GM12878 (cell line): ENCODE measurements at regions not wholly inside any gene's neighbourhood (a gene's known extent, or its start where the extent isn't known, plus 50 kb on each side); places are given as distances from the start of the nearest gene placed in this dataset.

Experiments
- ATAC-seq: fragments of 200-7000 bp; cut with Tn5 transposase; 3 replicates; pipeline ENCODE4 v1.9.1; 2020; ENCODE audit warnings: mild to moderate bottlenecking, moderate library complexity
- BruUV-seq: library from RNA; stranded (reverse); fragments of 400-500 nt; replicated peaks from 2 replicates; lab custom pipeline; 2021; lab: Mats Ljungman, UMichigan
- CTCF ChIA-PET: fragments of 300-600 bp; sonication (Branson Sonifier 250); formaldehyde crosslinking; extraction: SDS; loops from one replicate; lab custom pipeline; 2021; ENCODE audit warnings: inconsistent platforms; lab: Yijun Ruan, JAX
- POLR2A ChIA-PET: fragments of 350-600 bp; formaldehyde crosslinking; extraction: SDS; loops from one replicate; lab custom pipeline; 2021; ENCODE audit warnings: inconsistent platforms; lab: Charles Lee
- RAD21 ChIA-PET: fragments of 300-600 bp; sonication (Branson Sonifier 250); formaldehyde crosslinking; loops from one replicate; lab custom pipeline; 2023; ENCODE audit warnings: antibody characterized with exemption; ENCODE audit not compliant: unreplicated experiment; lab: Charles Lee
- SMC1A ChIA-PET: fragments of 300-600 bp; sonication (Branson Sonifier 250); formaldehyde crosslinking; loops from one replicate; lab custom pipeline; 2023; ENCODE audit not compliant: unreplicated experiment, uncharacterized antibody; lab: Charles Lee
- DNase-seq: peaks from one replicate; pipeline ENCODE4 v3.0.0-alpha.2; 2011; ENCODE audit warnings: low read depth, low spot score
- FAIRE-seq: peaks from 3 replicates; lab custom pipeline; 2011; peaks lifted over from hg19 to GRCh38; lab: Jason Lieb, UNC
- H2AFZ ChIP-seq: 2 replicates; pipeline ENCODE4 v1.6.0; 2011; ENCODE audit warnings: low read depth, low read length, control low read depth; ENCODE audit not compliant: control insufficient read depth
- H3K27ac ChIP-seq: 2 replicates; pipeline ENCODE4 v1.5.1; 2011; ENCODE audit warnings: control low read depth; ENCODE audit not compliant: control insufficient read depth, insufficient read depth
- H3K27me3 ChIP-seq, 2 experiments: replicated peaks in 1 of 2; 2 replicates each; pipeline versions ENCODE4 v1.6.0 to v1.6.1; 2011; ENCODE audit warnings: low read length in 1 of 2; ENCODE audit not compliant: control insufficient read depth in 2 of 2, insufficient read depth in 2 of 2
- H3K36me3 ChIP-seq, 2 experiments: 2 replicates each; pipeline ENCODE4 v1.5.1; 2011; ENCODE audit warnings: low read length in 1 of 2; ENCODE audit not compliant: control insufficient read depth in 2 of 2, insufficient read depth in 2 of 2
- H3K4me1 ChIP-seq: 2 replicates; pipeline ENCODE4 v1.6.1; 2011; ENCODE audit warnings: mild to moderate bottlenecking, low read length, moderate library complexity, mixed read lengths; ENCODE audit not compliant: control insufficient read depth, insufficient read depth
- H3K4me2 ChIP-seq: 2 replicates; pipeline ENCODE4 v1.6.0; 2011; ENCODE audit warnings: control low read depth; ENCODE audit not compliant: control insufficient read depth, insufficient read depth
- H3K4me3 ChIP-seq: fragments of 200-600 bp; sonication (generic); 2 replicates; pipeline ENCODE4 v1.5.1; 2016
- H3K79me2 ChIP-seq: 2 replicates; pipeline ENCODE4 v1.6.0; 2011; ENCODE audit warnings: low read length; ENCODE audit not compliant: control insufficient read depth, insufficient read depth
- H3K9ac ChIP-seq: 2 replicates; pipeline ENCODE4 v1.8.0; 2011; ENCODE audit warnings: low read length, control low read depth, mixed read lengths; ENCODE audit not compliant: control insufficient read depth, insufficient read depth
- H3K9me3 ChIP-seq: replicated peaks from 3 replicates; pipeline ENCODE4 v1.5.1; 2011; ENCODE audit warnings: mild to moderate bottlenecking, low read length; ENCODE audit not compliant: control insufficient read depth, insufficient read depth
- H4K20me1 ChIP-seq: 2 replicates; pipeline ENCODE4 v1.6.0; 2011; ENCODE audit not compliant: control insufficient read depth, insufficient read depth
- ATF7 ChIP-seq: fragments of 450-650 bp; IDR thresholded peaks from 2 replicates; pipeline ENCODE4 v1.6.1; 2016; ENCODE audit warnings: low read depth, mild to moderate bottlenecking
- BCLAF1 ChIP-seq: fragments of 450-650 bp; IDR thresholded peaks from 2 replicates; pipeline ENCODE4 v1.6.1; 2017; ENCODE audit warnings: antibody characterized with exemption, mild to moderate bottlenecking, moderate library complexity
- IKZF2 ChIP-seq, 2 experiments: fragments of 450-650 bp; IDR thresholded peaks; 2 replicates each; pipeline ENCODE4 v1.6.1; 2017; ENCODE audit warnings: mild to moderate bottlenecking in 2 of 2, moderate library complexity in 2 of 2
- NKRF ChIP-seq: fragments of 450-650 bp; conservative IDR thresholded peaks from 2 replicates; pipeline ENCODE4 v1.6.1; 2017; ENCODE audit warnings: mild to moderate bottlenecking, moderate library complexity
- RFX5 ChIP-seq: IDR thresholded peaks from 2 replicates; pipeline ENCODE4 v1.6.1; 2011; ENCODE audit warnings: low read depth, low read length, improper control_type of control experiment
- SREBF1 ChIP-seq: IDR thresholded peaks from 2 replicates; pipeline ENCODE4 v1.6.1; 2012; ENCODE audit warnings: mild to moderate bottlenecking, low read length
- USF2 ChIP-seq: IDR thresholded peaks from 2 replicates; pipeline ENCODE4 v1.6.1; 2011; ENCODE audit warnings: low read depth, low read length, improper control_type of control experiment, borderline replicate concordance
- YBX1 ChIP-seq: fragments of 450-650 bp; IDR thresholded peaks from 2 replicates; pipeline ENCODE4 v1.6.1; 2016; ENCODE audit warnings: antibody characterized with exemption
- ZBTB11 ChIP-seq: fragments of 450-650 bp; formaldehyde crosslinking; IDR thresholded peaks from 2 replicates; pipeline ENCODE4 v1.5.0; 2022; ENCODE audit warnings: mild to moderate bottlenecking, missing genetic modification characterization
- ZNF274 ChIP-seq: IDR thresholded peaks from one replicate; pipeline ENCODE4 v1.8.0; 2011; ENCODE audit not compliant: insufficient read length, insufficient read depth
- WGBS: methylation state at CpG from one replicate; pipeline ENCODE4 v1.1.6; 2016; ENCODE audit warnings: low lambda C conversion rate; ENCODE audit not compliant: insufficient replicate concordance, insufficient coverage; ENCODE audit errors: missing lambda C conversion rate; 5-methylcytosine and 5-hydroxymethylcytosine counted together
- in situ Hi-C: fragments of 300-500 bp; cut with MboI; formaldehyde crosslinking; loops from 9 replicates; pipeline ENCODE4 v1.14.3; 2018; ENCODE audit warnings: mixed read lengths
- intact Hi-C: fragments of 100-400 bp; cut with micrococcal nuclease; formaldehyde crosslinking; loops from one replicate; pipeline ENCODE4 v1.14.2; 2022; ENCODE audit not compliant: unreplicated experiment

- no peaks in the 10 kb centered on the region for H3K79me2 ChIP-seq
- FAIRE-seq (no peak), DNase-seq (no peak), ATAC-seq (peak; percentile 70)
- in situ Hi-C loops (no loop called here), intact Hi-C loops (no loop called here)
- H3K9ac ChIP-seq: no peak overlapping the region
- H4K20me1 ChIP-seq: no peaks in the 10 kb centered on the region
- H3K27me3 ChIP-seq: no peaks in the 10 kb centered on the region
- no peaks in the 10 kb centered on the region for H3K9me3 ChIP-seq
- BruUV-seq: no TSS peak
- 90% methylated on average over 2 of the region's 2 CpGs for WGBS
- ChIA-PET POLR2A (interaction anchor here (0.6 kb wide), 1 partner anchor 58 kb away, joined by 3 read pairs; no protein-coding TSS in a partner anchor), CTCF (interaction anchor here (0.8 kb wide), 1 partner anchor 15 kb away, joined by 3 read pairs; no protein-coding TSS in a partner anchor), SMC1A (interaction anchor here (0.9 to 1.9 kb wide), 5 partner anchors 16 to 164 kb away, joined by 3 to 5 read pairs (median 3); no protein-coding TSS in a partner anchor), RAD21 (interaction anchor here (1.6 kb wide), 1 partner anchor 25 kb away, joined by 4 read pairs; no protein-coding TSS in a partner anchor)
- H3K36me3 ChIP-seq: no peaks in the 10 kb centered on the region
- H3K4me1 ChIP-seq: no peaks in the 10 kb centered on the region
- no peak overlapping the region for H2AFZ ChIP-seq
- TF ChIP-seq YBX1: no peak
- no peak for TF ChIP-seq NKRF
- no peak for TF ChIP-seq ZNF274
- no peak for TF ChIP-seq RFX5
- TF ChIP-seq IKZF2 (IDR thresholded peaks at IDR 0.05): no peak
- TF ChIP-seq USF2: no peak
- no peak for TF ChIP-seq ATF7
- TF ChIP-seq SREBF1: no peak
- no peak for TF ChIP-seq BCLAF1
- no peak for TF ChIP-seq ZBTB11 (CRISPR knock-in tag)
- H3K4me2 ChIP-seq: no peak overlapping the region
- no peak overlapping the region for H3K27ac ChIP-seq
- no peak overlapping the region for H3K4me3 ChIP-seq
Observed at GRCh38 chr9:106376689-106377088, 486.3 kb upstream of the ZNF462 start.
